ENCODE measurements at regions not wholly inside any gene's neighbourhood (a gene's known extent, or its start where the extent isn't known, plus 50 kb on each side); places are given as distances from the start of the nearest gene placed in this dataset.

DNA sequence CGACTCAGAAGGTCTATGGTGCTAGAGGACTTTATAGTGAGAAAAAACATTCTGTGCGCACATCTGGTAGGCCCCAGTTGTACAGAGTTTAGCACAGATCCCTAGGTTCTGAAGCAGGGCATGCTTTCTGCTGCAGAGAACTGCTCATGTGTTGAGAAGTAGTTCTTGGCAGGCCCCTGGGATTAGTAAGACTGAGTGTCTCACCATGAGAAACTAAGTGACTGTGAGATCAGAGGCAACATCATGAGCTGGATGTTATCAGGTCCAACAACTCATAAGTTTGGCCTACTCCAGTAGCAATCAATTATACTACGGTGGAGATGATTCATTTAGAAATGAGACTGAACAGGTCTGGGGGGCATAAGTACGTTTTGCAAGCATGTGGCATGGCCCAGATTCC, 507.4 kb upstream of the KLF12 start:
- Histone ChIP-seq H3K27ac (ENCODE audit: low read depth, low read length) (no peak overlapping the region), H2BK15ac (ENCODE audit: low read length) (no peak overlapping the region), H4K20me1 (replicated peaks in 1 of 2; ENCODE audit: control insufficient read depth in 1 of 2, insufficient read depth in 2 of 2, low read length in 2 of 2) (no peaks in the 10 kb centered on the region), H3K56ac (replicated peaks; ENCODE audit: insufficient read length, low read depth, low read length) (no peak overlapping the region), H3K23ac (ENCODE audit: insufficient read length) (no peak overlapping the region), H3K4me1 (replicated peaks in 1 of 4; ENCODE audit: control insufficient read depth in 3 of 4, insufficient read depth in 4 of 4, low read length in 3 of 4) (peaks cover 0 to 2% (median under 1%) of the 10 kb centered on the region in 4 experiments; a peak in 2 of 7 replicates), H4K5ac (ENCODE audit: insufficient read length, low read depth, low read length) (no peak overlapping the region), H3K4me2 (ENCODE audit: insufficient read depth in 1 of 2, low read depth in 2 of 2, low read length in 2 of 2) (no peak overlapping the region), H3K79me1 (ENCODE audit: low read depth, low read length) (no peaks in the 10 kb centered on the region), H4K91ac (replicated peaks; ENCODE audit: insufficient read length, low read length) (no peak overlapping the region), H3K79me2 (ENCODE audit: control insufficient read depth in 1 of 2, insufficient read depth in 2 of 2, low read length in 2 of 2) (no peaks in the 10 kb centered on the region), H2BK5ac (ENCODE audit: low read depth, low read length) (no peak overlapping the region), H3K14ac (ENCODE audit: insufficient read length) (no peak overlapping the region), H3K18ac (ENCODE audit: extremely low read depth, low read length) (no peak overlapping the region), H2AFZ (ENCODE audit: low read length) (no peak overlapping the region; the same call in 1 of the 2 replicates), H2BK120ac (replicated peaks; ENCODE audit: low read depth, low read length) (no peak overlapping the region), H3K9ac (replicated peaks in 1 of 4; ENCODE audit: extremely low read depth in 1 of 4, low read depth in 3 of 4, low read length in 3 of 4) (no peak overlapping the region), H4K8ac (ENCODE audit: extremely low read depth, insufficient read depth, low read length) (no peak overlapping the region), H3K23me2 (ENCODE audit: low read depth, low read length) (no peaks in the 10 kb centered on the region), H3K27me3 (replicated peaks in 1 of 4; ENCODE audit: control insufficient read depth in 3 of 4, extremely low read depth in 1 of 4, insufficient read depth in 3 of 4, low read length in 3 of 4) (no peaks in the 10 kb centered on the region), H3K36me3 (ENCODE audit: control insufficient read depth in 2 of 4, insufficient read depth in 4 of 4, low read length in 3 of 4) (no peaks in the 10 kb centered on the region), H2BK20ac (ENCODE audit: low read length) (no peak overlapping the region), H3K9me3 (ENCODE audit: insufficient read depth in 2 of 2, low read depth in 1 of 2, low read length in 1 of 2) (no peaks in the 10 kb centered on the region), H2AK5ac (ENCODE audit: low read depth, low read length) (no peak overlapping the region), H2BK12ac (ENCODE audit: low read depth, low read length) (no peak overlapping the region), H3K4me3 (ENCODE audit: extremely low read depth in 1 of 4, insufficient read depth in 2 of 4, low read depth in 3 of 4, low read length in 4 of 4) (no peak overlapping the region), H3K4ac (replicated peaks; ENCODE audit: insufficient read length, low read depth, low read length) (no peak overlapping the region)
- no peak for TF ChIP-seq KDM5A (IDR thresholded peaks at IDR 0.05; ENCODE audit: low read length)
- FAIRE-seq = no peak
- POLR2A ChIA-PET (ENCODE audit: partially characterized antibody) = no interaction called here
- DNase-seq (ENCODE audit: low read depth in 1 of 2, low spot score in 2 of 2) = no peak
- CTCF ChIA-PET (ENCODE audit: partially characterized antibody) = no interaction called here
- WGBS, 2 experiments (ENCODE audit: extremely low coverage in 1 of 2, insufficient coverage in 1 of 2, insufficient read length in 1 of 2, insufficient replicate concordance in 2 of 2, low coverage in 1 of 2, low lambda C conversion rate in 2 of 2, missing lambda C conversion rate in 1 of 2) = 92% methylated on average over 4 of the region's 4 CpGs; no CpG with 5 or more reads in 1 of the 2 experiments
